ENCODE measurements at regions not wholly inside any gene's neighbourhood (a gene's known extent, or its start where the extent isn't known, plus 50 kb on each side); places are given as distances from the start of the nearest gene placed in this dataset.
"Not testable (repeated sequence)": the region's sequence is repeated elsewhere in the genome, so short reads cannot be mapped to it uniquely, and the experiment has no call there.

DNA sequence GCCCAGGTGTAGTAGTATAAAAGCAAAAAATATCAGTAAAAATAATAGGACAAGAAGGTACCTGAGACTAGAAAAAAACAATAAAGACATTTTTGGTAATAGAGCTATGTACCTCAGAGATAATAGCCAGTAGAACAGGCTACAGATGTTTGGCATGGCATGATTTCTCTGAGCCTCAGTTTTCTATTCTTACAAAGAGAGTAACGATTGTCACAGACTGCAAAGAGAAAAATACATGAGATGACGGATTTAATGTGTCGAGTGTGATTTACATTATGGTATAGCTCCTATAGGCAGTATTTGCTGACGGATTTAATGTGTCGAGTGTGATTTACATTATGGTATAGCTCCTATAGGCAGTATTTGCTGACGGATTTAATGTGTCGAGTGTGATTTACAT is 375.3 kb upstream of the NAALADL2 start:
- H2AFZ ChIP-seq (ENCODE audit: low read depth, low read length); H3K79me2 ChIP-seq (ENCODE audit: control insufficient read depth, insufficient read depth, low read length); FAIRE-seq; CTCF ChIA-PET; dilution Hi-C loops (cut with MboI; ENCODE audit: extremely low pct_ligation_motif_present, low sequenced_read_pairs); H3K4me3 ChIP-seq (replicated peaks in 1 of 3; ENCODE audit: insufficient read depth in 1 of 3, low read depth in 1 of 3, low read length in 3 of 3); H3K9ac ChIP-seq (replicated peaks; ENCODE audit: extremely low read depth, insufficient read depth, low read length); H4K20me1 ChIP-seq (replicated peaks; ENCODE audit: control insufficient read depth, extremely low read depth, insufficient read depth, low read length); POLR2A ChIA-PET; H3K27ac ChIP-seq (ENCODE audit: insufficient read depth, low read depth, low read length); H3K9me3 ChIP-seq (replicated peaks; ENCODE audit: control insufficient read depth, insufficient read depth, low read length); H3K4me1 ChIP-seq (ENCODE audit: control insufficient read depth, extremely low read depth, insufficient read depth, low read length); BruUV-seq (replicated peaks); DNase-seq (ENCODE audit: low read depth, low spot score); H3K36me3 ChIP-seq (ENCODE audit: control insufficient read depth in 2 of 2, extremely low read depth in 1 of 2, insufficient read depth in 2 of 2, low read length in 2 of 2); H3K4me2 ChIP-seq (ENCODE audit: insufficient read depth, low read length); H3K9me1 ChIP-seq (replicated peaks; ENCODE audit: control insufficient read depth, extremely low read depth, insufficient read depth, low read length); intact Hi-C loops (cut with micrococcal nuclease); H3K27me3 ChIP-seq (ENCODE audit: control insufficient read depth in 2 of 2, insufficient read depth in 2 of 2, low read length in 2 of 2): not testable (repeated sequence)

DNA sequence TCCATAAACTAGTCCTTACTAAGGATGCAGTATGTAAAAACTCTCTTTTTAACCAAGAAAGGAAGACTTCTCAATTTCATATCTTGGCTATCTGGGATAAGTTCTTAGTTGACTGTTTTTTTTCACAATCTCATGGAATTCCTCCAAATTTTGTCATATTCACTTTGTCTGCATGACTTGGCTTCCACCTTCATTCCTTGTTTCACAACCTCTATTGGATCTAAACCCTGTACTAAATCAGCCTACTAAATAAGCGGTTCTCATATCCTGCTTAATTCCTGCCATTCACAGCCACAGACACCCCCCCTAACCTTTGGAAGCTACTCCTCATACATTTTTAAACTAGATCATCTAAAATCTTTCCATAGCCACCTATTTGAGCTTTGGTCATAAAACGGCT is 370.6 kb upstream of the NAALADL2 start:
- Histone ChIP-seq H3K36me3 (ENCODE audit: control insufficient read depth in 2 of 2, extremely low read depth in 1 of 2, insufficient read depth in 2 of 2, low read length in 2 of 2) (no peaks in the 10 kb centered on the region), H4K20me1 (replicated peaks; ENCODE audit: control insufficient read depth, extremely low read depth, insufficient read depth, low read length) (no peaks in the 10 kb centered on the region), H3K9me3 (replicated peaks; ENCODE audit: control insufficient read depth, insufficient read depth, low read length) (no peaks in the 10 kb centered on the region), H3K9me1 (replicated peaks; ENCODE audit: control insufficient read depth, extremely low read depth, insufficient read depth, low read length) (no peaks in the 10 kb centered on the region), H3K79me2 (ENCODE audit: control insufficient read depth, insufficient read depth, low read length) (no peaks in the 10 kb centered on the region), H2AFZ (ENCODE audit: low read depth, low read length) (no peak overlapping the region), H3K4me2 (ENCODE audit: insufficient read depth, low read length) (no peak overlapping the region), H3K4me3 (replicated peaks in 1 of 3; ENCODE audit: insufficient read depth in 1 of 3, low read depth in 1 of 3, low read length in 3 of 3) (no peak overlapping the region), H3K27me3 (ENCODE audit: control insufficient read depth in 2 of 2, insufficient read depth in 2 of 2, low read length in 2 of 2) (no peaks in the 10 kb centered on the region), H3K27ac (ENCODE audit: insufficient read depth, low read depth, low read length) (no peak overlapping the region), H3K9ac (replicated peaks; ENCODE audit: extremely low read depth, insufficient read depth, low read length) (no peak overlapping the region), H3K4me1 (ENCODE audit: control insufficient read depth, extremely low read depth, insufficient read depth, low read length) (no peaks in the 10 kb centered on the region)
- intact Hi-C loops (cut with micrococcal nuclease), result no loop called here
- TF ChIP-seq EZH2 (IDR thresholded peaks at IDR 0.05; ENCODE audit: borderline replicate concordance, low read depth, low read length, severe bottlenecking) (no peak), GATA2 (IDR thresholded peaks at IDR 0.05; ENCODE audit: insufficient read depth, insufficient read length, low read depth, low read length) (no peak), POLR2AphosphoS5 (IDR thresholded peaks at IDR 0.05; ENCODE audit: insufficient read depth, low read depth, low read length) (no peak), FOS (IDR thresholded peaks at IDR 0.05; ENCODE audit: borderline replicate concordance, insufficient read depth, low read length) (no peak), POLR2A (IDR thresholded peaks at IDR 0.05; ENCODE audit: low read depth, low read length) (no peak), JUN (IDR thresholded peaks at IDR 0.05; ENCODE audit: borderline replicate concordance, insufficient read depth, insufficient read length, low read depth) (no peak), MYC (IDR thresholded peaks at IDR 0.05; ENCODE audit: low read depth, low read length) (no peak)
- TF ChIP-seq, protein P1, sequence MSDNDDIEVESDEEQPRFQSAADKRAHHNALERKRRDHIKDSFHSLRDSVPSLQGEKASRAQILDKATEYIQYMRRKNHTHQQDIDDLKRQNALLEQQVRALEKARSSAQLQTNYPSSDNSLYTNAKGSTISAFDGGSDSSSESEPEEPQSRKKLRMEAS (IDR thresholded peaks at IDR 0.05; ENCODE audit: insufficient read depth, insufficient read length), result no peak
- TF ChIP-seq, protein P2, sequence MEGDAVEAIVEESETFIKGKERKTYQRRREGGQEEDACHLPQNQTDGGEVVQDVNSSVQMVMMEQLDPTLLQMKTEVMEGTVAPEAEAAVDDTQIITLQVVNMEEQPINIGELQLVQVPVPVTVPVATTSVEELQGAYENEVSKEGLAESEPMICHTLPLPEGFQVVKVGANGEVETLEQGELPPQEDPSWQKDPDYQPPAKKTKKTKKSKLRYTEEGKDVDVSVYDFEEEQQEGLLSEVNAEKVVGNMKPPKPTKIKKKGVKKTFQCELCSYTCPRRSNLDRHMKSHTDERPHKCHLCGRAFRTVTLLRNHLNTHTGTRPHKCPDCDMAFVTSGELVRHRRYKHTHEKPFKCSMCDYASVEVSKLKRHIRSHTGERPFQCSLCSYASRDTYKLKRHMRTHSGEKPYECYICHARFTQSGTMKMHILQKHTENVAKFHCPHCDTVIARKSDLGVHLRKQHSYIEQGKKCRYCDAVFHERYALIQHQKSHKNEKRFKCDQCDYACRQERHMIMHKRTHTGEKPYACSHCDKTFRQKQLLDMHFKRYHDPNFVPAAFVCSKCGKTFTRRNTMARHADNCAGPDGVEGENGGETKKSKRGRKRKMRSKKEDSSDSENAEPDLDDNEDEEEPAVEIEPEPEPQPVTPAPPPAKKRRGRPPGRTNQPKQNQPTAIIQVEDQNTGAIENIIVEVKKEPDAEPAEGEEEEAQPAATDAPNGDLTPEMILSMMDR (IDR thresholded peaks at IDR 0.05; ENCODE audit: extremely low read depth in 1 of 2, insufficient read depth in 1 of 2, low read depth in 1 of 2, low read length in 2 of 2), result no peak
- BruUV-seq (replicated peaks), result no TSS peak
- FAIRE-seq (no peak), DNase-seq (ENCODE audit: low read depth, low spot score) (no peak)
- dilution Hi-C loops (cut with MboI; ENCODE audit: extremely low pct_ligation_motif_present, low sequenced_read_pairs), result no loop called here
- ChIA-PET CTCF (no interaction called here), POLR2A (no interaction called here)

Measured in endothelial cell of umbilical vein (primary cell).